IPS-18c (cell line): ENCODE measurements at regions not wholly inside any gene's neighbourhood (a gene's known extent, or its start where the extent isn't known, plus 50 kb on each side); places are given as distances from the start of the nearest gene placed in this dataset.

Source experiments
- H3K4me3 ChIP-seq: 2 replicates; pipeline ENCODE4 v1.7.0; 2013; ENCODE audit warnings: low read depth, mild to moderate bottlenecking, low read length, moderate library complexity; ENCODE audit not compliant: insufficient read depth
- H3K9me3 ChIP-seq: one replicate; pipeline ENCODE4 v1.6.1; 2013; ENCODE audit warnings: mild to moderate bottlenecking, low read length, moderate library complexity; ENCODE audit not compliant: control insufficient read depth, insufficient read depth

DNA sequence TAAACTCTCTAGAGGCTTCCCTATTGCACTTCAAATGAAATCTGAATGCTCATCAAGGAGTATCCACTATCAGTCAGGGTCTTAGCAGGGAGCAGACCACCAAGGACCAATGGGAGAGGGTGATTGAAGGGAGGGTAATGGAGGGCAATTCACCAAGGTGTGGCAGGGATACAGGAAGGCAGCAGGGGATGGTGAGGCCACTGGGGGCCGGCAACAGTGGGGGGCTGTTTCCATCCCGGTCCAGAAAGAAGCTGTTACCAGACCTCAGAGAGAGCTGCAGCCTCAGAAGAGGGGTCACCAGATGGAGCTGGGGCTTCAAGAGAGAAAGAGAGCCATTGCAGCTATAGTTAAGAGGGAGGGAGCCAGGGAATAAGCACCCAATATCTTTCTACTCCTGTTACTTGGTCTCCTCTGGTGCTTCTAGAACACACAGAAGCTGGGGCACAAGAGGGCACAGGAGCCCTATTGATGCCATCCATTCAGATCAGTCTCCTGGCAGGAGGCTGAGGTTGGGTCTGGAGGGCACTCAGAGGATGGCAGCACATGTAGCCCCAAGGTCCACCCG is 417.6 kb downstream of the PTPRU start:
- no peak overlapping the region for H3K4me3 ChIP-seq
- H3K9me3 ChIP-seq: no peaks in the 10 kb centered on the region

DNA sequence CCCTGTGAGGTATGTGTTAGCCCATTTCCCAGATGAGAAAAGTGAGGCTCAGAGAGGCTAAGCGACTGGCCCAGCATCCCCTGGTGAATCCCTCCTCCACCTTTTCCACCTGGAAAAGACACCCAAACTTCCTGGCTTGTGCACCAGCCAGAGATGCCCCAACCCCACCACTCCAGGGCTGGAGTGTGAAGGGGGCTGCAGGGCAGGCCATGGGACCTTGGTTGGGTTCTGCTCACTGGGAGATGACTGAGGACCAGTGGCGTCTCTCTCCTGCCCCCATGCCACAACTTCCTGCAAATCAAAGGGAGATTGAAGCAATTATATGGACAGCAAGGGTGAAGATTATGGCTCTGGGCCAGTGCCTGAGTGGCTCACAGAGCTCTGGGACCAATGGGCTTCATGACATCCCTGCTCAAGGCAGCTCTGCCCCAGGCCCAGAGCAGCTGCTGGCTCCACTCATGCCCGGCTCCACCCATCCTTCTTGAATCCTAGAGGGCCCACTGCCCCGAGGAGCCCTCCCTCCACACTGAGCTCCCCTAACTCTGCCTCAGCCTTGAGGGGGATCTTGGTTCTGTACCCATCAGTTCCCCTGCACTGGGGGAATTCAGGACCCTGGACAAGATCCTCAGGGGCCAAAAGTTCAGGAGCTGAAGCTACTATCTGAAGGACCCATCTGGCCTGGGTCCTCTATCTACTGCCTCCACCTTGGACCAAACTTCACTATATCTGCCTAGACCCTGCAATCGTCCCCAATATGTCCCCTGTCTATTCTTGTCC is 416.9 kb downstream of the PTPRU start:
- no peaks in the 10 kb centered on the region for H3K9me3 ChIP-seq
- no peak overlapping the region for H3K4me3 ChIP-seq

DNA sequence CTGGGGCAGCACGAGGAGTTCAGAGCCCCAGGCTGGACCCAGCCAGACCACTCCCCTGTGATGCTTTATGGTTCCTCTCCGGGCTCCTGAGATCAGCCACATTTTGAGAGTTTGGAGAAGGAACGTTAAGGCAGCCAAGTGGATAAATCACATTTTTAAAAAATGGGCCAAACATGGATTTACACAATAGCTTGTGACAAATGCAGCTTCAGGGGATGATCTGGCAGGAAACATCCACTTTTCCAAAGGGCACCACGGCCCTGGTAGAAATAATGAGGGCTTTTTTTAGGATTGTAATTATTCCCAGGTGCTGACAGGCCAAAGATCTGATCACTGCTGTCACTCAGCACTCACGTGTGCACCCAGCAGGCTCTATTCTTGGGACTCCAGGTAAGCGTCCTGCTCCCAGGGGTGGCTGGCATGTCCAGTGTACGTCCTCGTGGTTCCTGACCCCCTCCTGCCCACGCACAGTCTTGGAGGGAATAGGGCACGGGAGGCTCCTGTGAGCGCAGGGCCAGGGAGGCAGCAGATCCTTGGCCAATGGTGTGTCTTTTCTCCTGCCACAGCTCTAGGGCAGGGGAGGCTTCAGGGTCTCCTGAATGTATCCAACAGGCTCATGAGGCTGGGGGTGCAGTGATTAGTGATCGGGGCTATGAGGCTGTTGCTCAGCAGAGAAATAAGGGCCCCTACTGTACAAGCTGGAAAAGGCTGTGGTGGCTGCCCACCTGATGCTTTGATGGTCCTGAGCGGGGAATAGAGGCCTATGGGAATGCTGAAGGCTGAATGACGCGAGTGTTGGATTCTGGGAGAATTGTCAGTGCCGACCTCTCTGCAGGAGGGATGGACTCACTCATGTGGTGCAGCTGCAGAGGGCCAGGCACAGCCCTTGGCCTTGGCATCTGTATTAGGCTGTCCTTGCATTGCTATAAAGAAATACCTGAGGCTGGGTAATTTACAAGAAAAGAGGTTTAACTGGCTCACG is 415.7 kb downstream of the PTPRU start:
- Histone ChIP-seq H3K9me3 (no peaks in the 10 kb centered on the region), H3K4me3 (no peak overlapping the region)

DNA sequence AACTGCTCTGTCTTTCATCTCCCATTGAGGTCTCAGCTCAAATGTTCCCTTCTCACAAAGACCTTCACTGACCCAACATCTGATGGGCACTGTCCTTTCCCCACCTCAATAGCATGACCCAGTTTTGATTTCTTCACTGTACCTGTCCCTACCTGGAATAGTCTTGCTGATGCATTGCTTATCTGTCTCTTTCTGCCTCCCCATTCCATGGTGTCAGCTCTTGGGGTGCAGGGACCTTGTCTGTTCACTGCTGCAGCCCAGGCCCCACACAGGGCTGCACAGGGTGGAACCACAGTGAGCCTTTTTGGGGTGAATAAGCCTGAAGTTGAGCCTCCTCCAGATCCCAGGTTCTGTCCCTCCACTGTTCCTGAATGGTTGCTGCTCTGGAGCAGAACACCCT is 414.9 kb downstream of the PTPRU start:
- H3K9me3 ChIP-seq: no peaks in the 10 kb centered on the region
- H3K4me3 ChIP-seq: no peak overlapping the region

DNA sequence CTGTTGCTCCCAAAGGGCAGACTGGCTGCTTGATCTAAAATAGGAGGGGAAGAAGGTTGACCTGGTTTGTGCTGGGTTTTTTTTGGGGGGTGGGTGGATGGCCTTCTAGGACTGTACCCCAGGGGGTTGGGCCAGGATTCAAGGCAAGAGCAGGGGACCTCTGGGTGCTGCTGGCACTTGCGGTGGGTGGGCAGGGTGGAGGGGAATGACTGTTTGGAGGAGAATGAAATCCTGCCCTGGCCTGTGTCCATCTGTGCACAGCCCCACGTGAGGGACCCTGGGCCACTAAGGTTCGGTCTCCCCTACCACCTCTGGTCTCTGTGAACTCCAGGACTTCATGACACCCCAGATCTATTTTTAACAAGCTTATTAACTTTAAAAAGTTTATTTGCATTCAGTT is 414.2 kb downstream of the PTPRU start:
- Histone ChIP-seq H3K4me3 (no peak overlapping the region), H3K9me3 (no peaks in the 10 kb centered on the region)

DNA sequence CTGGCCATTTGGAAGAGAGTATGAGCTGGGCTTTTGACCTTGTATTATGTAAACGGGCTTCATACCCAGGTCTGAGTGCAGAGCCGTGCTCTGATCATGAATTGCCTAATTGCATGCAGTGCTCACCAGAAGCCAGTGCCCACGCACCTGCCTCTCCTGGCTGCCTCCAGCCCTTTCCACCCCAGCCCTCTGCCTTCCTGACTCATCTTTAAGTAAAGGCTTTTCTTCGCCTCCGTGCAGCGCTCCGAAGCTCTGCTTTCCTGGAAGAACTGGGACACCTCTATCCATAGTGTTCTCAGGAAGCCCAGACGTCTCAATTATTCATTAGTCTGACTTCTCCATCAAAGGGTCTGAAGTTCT is 413.7 kb downstream of the PTPRU start:
- no peak overlapping the region for H3K4me3 ChIP-seq
- no peaks in the 10 kb centered on the region for H3K9me3 ChIP-seq

DNA sequence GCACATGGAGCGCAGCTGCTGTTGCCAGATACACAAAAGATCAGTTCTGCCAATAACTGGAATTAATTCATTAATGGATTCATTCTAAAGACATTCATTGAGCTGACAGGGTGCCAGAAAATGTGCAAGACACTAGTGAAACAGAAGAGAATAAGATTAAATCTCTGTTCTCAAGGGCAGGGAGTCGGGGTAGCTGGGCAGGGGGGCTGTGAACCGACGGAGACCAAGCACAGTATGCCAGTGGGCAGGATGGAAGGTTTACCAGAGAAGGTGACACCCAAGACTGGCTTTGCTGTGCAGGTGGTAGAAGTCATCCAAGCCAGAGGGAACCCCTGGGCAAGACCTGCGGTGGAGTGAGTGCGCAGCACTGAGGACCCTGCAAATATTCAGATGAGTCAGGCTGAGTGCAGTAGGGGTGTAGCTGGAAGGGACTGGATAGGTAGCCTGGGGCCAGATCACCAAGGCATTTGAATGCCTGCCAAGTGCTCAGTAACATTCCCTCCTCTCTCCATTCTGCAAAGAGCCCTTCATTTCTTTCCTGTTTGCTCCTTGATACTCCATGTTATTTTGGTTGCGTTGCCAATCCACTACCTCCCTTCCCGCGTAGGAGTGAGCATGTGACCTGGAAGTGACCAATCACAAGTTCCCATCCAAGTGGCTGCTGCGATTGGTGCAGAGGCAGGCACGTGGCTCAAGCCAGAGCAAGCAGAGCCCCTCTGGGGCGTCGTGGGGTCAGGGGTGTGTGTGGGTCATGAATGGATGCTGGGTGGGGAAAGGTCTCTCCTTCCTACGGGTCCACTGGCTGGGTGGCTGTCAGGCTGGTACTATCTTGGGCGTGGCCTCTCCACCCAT is 413.1 kb downstream of the PTPRU start:
- Histone ChIP-seq H3K4me3 (no peak overlapping the region), H3K9me3 (no peaks in the 10 kb centered on the region)

DNA sequence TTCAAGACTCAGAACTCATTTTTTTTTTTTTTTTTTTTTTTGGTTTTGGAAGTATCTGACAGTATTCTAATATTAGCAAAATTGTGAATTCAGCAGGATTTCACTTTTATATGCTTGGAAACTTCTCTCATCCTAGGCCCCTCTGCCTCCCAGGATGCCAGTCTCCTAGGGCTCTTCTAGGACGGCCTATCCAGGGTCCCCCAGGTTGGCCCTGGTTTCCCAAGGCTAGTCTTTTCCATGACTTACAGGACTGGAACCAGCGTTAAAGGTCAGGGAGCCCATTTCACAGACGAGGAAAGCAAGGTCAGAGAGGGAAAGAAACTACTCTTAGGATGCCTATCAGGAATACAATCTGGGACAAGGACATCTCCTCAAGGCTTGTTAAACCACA is 412.5 kb downstream of the PTPRU start:
- H3K9me3 ChIP-seq: no peaks in the 10 kb centered on the region
- no peak overlapping the region for H3K4me3 ChIP-seq

DNA sequence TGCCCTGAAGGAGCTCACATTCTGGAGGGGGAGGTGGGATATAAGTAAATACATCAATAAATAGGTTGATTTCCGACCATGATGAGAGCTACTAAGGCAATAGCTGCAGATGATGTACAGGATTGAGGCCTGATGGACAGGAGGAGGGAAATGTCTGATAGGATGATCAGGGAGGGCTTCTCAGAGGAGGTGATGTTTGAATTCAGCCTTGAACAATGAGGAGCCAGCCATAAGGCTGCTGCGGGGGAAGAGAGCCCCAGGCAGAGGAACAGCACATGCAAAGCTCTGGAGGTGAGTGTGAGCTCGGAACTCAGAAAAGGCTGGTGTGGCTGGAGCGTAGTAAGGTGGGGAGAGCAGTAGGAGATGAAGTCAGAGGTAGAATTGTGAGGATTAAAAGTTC is 411.7 kb downstream of the PTPRU start:
- no peak overlapping the region for H3K4me3 ChIP-seq

DNA sequence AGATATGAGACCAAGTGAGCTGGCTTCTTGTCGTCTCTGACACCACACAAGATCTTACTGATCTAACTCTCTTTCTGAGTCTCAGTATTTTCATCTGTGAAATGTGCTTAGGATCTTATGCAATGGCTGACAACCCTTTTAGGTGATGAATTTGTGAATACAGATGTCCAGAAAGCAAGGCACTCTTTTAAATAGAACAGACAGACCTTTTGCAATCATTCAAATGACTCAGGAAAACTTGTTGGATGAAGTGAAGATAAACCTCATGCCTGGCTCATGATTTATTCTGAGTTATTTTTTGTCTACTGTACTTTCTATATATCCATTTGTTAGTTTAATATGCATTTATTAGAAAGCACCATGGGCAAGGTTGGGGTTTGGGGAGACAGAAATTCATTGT is 411.3 kb downstream of the PTPRU start:
- Histone ChIP-seq H3K9me3 (no peaks in the 10 kb centered on the region), H3K4me3 (no peak overlapping the region)

More for the DNA sequence above, 411.7 kb downstream of the PTPRU start:
- no peaks in the 10 kb centered on the region for H3K9me3 ChIP-seq

DNA sequence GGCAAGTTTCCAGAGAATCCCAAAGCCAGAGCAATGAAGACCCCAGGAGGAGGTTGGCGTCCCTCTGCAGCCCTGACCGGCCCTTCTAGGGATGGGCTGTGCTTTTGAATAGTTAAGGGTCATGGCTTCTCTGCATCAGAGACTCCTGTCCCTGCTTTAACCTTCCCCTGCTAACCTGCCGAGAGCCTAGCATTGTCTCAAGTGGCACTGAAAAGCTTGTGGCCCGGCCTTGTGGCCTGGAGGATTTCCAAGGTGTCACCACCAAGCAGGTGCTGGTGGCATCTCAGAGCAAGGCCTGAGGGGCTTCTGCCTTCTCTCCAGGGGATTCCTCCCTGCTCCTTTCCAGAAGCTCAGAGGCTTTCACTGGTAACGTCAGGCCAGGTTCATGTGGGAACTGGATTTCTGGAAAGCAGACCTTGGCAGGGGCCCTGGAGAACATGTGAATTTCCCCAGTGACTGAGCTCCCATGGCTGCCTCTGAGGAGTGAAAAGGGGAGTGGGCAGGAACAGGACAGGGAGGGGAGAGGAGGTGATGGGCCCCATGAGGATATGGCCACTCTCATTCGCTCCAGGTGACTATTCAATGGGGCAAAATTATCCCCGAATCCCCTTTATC is 409.9 kb downstream of the PTPRU start:
- H3K9me3 ChIP-seq: peaks cover 4% of the 10 kb centered on the region
- no peak overlapping the region for H3K4me3 ChIP-seq

DNA sequence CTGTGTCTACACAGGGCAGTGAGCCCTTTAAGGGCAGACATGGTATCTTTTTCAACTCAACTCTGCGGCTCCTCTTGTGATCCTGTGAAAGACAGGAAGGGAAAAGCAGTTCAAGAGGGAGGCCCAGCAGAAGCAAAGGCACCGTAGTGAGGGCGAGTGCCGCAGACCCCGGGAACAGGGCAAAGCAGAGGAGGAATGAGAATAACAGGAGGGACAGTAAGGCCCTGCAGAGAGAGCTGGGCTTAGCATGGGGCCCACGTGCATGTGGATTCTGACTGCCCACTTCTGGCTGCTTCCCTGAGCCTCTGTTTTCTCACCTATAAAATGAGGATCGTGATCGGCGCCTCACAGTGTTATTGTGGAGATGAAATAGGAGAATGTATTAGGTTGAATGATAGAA is 409.3 kb downstream of the PTPRU start:
- Histone ChIP-seq H3K4me3 (no peak overlapping the region), H3K9me3 (peaks cover 4% of the 10 kb centered on the region)

DNA sequence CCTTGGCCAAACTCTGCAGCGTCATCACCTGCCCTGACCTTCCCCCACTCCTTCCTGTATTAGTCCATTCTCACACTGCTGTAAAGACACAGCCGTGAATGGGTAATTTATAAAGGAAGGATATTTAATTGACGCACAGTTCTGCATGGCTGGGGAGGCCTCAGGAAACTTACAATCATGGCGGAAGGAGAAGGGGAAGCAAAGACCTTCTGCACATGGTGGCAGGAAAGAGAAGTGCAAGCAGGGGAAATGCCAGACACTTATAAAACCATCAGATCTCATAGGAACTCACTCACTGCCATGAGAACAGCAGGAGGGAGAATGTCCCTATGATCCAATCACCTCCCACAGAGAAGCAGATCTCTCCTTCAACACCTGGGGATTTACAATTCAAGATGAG is 408.5 kb downstream of the PTPRU start:
- Histone ChIP-seq H3K4me3 (no peak overlapping the region), H3K9me3 (peaks cover 4% of the 10 kb centered on the region)

DNA sequence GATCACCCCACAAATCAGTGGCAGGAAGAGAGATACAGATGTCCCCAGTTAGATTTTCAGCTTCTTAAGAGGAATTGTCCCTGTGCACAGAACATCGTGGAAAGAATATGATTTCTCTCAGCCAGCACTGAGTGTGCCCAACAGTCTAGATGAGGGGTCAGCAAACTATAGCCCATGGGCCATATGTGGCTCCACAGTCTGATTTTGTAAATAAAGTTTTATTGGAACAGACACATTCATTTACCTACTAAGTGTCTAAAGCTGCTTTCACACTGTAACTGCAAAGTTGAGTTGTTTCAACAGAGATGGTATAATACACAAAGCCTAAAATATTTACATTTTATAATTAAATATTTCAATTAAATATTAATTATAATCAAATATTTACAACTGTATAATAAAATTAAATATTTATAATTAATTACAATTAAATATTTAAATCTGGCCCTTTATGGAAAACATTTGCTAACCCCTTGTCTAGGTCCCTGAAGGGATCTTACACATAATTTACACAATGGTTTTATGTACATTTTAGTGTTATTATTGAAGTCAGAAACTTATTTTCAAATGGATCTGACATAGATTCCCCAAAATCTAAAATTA is 407.6 kb downstream of the PTPRU start:
- no peak overlapping the region for H3K4me3 ChIP-seq
- peaks cover 4% of the 10 kb centered on the region for H3K9me3 ChIP-seq

DNA sequence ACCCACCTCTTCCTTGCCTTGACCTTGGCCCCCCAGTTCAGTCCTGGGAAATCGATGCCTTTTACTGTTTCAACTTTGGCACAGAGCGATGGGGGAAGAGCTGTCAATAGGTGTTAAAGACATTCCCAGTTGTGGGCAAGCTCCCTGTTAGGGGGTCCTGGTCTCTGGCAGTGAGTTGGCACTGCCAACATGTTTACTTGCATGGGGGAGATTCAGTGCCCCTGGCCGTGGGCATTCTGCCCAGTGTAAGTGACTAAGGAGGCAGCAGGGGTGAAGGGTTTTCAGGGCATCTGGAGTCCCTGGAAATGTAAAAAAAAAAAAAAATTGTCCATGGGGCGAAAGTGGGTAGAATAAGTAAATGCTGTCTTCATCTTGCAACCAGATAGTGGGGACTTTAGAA is 407.0 kb downstream of the PTPRU start:
- Histone ChIP-seq H3K9me3 (peaks cover 4% of the 10 kb centered on the region), H3K4me3 (no peak overlapping the region)

DNA sequence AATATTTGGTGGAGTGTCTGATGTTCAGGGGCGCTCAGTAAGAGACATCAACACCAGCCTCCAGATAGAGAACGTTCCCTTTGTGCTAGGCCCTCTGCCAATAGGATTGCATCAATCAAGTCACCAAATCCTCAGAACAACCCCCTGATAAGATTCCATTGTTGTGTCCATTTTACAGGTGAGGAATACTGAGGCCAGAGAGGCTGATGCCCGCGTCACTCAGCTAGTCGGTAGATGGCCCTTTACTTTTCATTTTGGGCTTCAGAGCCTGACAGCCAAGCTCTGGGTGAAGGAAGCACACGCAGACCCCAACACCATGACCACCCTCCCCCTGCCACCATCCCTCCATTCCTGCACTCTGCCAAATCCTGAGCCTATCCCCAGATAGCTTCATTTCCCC is 406.2 kb downstream of the PTPRU start:
- H3K4me3 ChIP-seq: no peak overlapping the region
- peaks cover 4% of the 10 kb centered on the region for H3K9me3 ChIP-seq
